Activated T-cell treated with anti-CD3 and anti-CD28 coated beads, Interleukin-2, amount 50 U/mL, for 4 hours (primary cell): ENCODE measurements at regions not wholly inside any gene's neighbourhood (a gene's known extent, or its start where the extent isn't known, plus 50 kb on each side); places are given as distances from the start of the nearest gene placed in this dataset.
"Not testable (repeated sequence)": the region's sequence is repeated elsewhere in the genome, so short reads cannot be mapped to it uniquely, and the experiment has no call there.

Experiments
- ATAC-seq, 2 donors: fragments of 200-7000 bp; cut with Tn5 transposase; one replicate each; pipeline ENCODE4 v1.10.0; 2021
- DNase-seq: peaks from one replicate; pipeline ENCODE4 v3.0.0-alpha.2; 2020
- H3K27me3 Mint-ChIP-seq: one replicate; pipeline ENCODE4 v1.8.0; 2021; ENCODE audit warnings: low read depth, mixed read lengths
- H3K36me3 Mint-ChIP-seq: one replicate; pipeline ENCODE4 v1.8.0; 2022; ENCODE audit warnings: mixed read lengths; ENCODE audit not compliant: insufficient read depth
- H3K4me1 Mint-ChIP-seq: one replicate; pipeline ENCODE4 v1.8.0; 2021; ENCODE audit warnings: low read depth, mixed read lengths
- H3K4me3 Mint-ChIP-seq: one replicate; pipeline ENCODE4 v1.8.0; 2021; ENCODE audit warnings: mild to moderate bottlenecking, moderate library complexity, mixed read lengths
- H3K9me3 Mint-ChIP-seq: one replicate; pipeline ENCODE4 v1.8.0; 2021; ENCODE audit warnings: mixed read lengths

GRCh38 chr5:117587111-117587510, 1012.5 kb upstream of the SEMA6A start:
- Mint-ChIP-seq H3K9me3 (no peaks in the 10 kb centered on the region), H3K4me3 (no peak overlapping the region), H3K4me1 (no peaks in the 10 kb centered on the region), H3K27me3 (no peaks in the 10 kb centered on the region), H3K36me3 (no peaks in the 10 kb centered on the region)
- DNase-seq (no peak), ATAC-seq (no peak)

- H3K4me3 Mint-ChIP-seq, result no peak overlapping the region
Measured at GRCh38 chr5:117568622-117569021, 994.0 kb upstream of the SEMA6A start.

GRCh38 chr5:117568126-117568525, 993.5 kb upstream of the SEMA6A start:
- DNase-seq (no peak), ATAC-seq (no peak)
- Mint-ChIP-seq H3K4me3 (no peak overlapping the region), H3K4me1 (no peaks in the 10 kb centered on the region), H3K27me3 (no peaks in the 10 kb centered on the region), H3K36me3 (no peaks in the 10 kb centered on the region), H3K9me3 (peaks cover 2% of the 10 kb centered on the region)

More at GRCh38 chr5:117568622-117569021, 994.0 kb upstream of the SEMA6A start:
- Mint-ChIP-seq H3K27me3 (no peaks in the 10 kb centered on the region), H3K4me1 (no peaks in the 10 kb centered on the region), H3K9me3 (peaks cover 2% of the 10 kb centered on the region), H3K36me3 (no peaks in the 10 kb centered on the region)
- ATAC-seq, result no peak
- no peak for DNase-seq

GRCh38 chr5:117562647-117563046, 988.0 kb upstream of the SEMA6A start:
- no peaks in the 10 kb centered on the region for H3K4me1 Mint-ChIP-seq
- H3K27me3 Mint-ChIP-seq, result no peaks in the 10 kb centered on the region
- ATAC-seq (no peak), DNase-seq (no peak)
- no peak overlapping the region for H3K4me3 Mint-ChIP-seq
- no peaks in the 10 kb centered on the region for H3K9me3 Mint-ChIP-seq
- H3K36me3 Mint-ChIP-seq, result no peaks in the 10 kb centered on the region

- Mint-ChIP-seq H3K36me3 (no peaks in the 10 kb centered on the region), H3K4me3 (no peak overlapping the region), H3K27me3 (no peaks in the 10 kb centered on the region), H3K9me3 (no peaks in the 10 kb centered on the region), H3K4me1 (no peaks in the 10 kb centered on the region)
- ATAC-seq (no peak), DNase-seq (no peak)
Measured at GRCh38 chr5:117561531-117561930, 986.9 kb upstream of the SEMA6A start.

- Mint-ChIP-seq H3K4me3 (no peak overlapping the region), H3K27me3 (no peaks in the 10 kb centered on the region), H3K9me3 (peaks cover 4% of the 10 kb centered on the region), H3K4me1 (no peaks in the 10 kb centered on the region), H3K36me3 (no peaks in the 10 kb centered on the region)
- ATAC-seq (no peak), DNase-seq (no peak)
Measured at GRCh38 chr5:117559005-117559844, 984.6 kb upstream of the SEMA6A start.

GRCh38 chr5:117551236-117551635, 976.6 kb upstream of the SEMA6A start:
- peaks cover 4% of the 10 kb centered on the region for H3K9me3 Mint-ChIP-seq

GRCh38 chr5:117547192-117547591, 972.6 kb upstream of the SEMA6A start:
- H3K36me3 Mint-ChIP-seq, result no peaks in the 10 kb centered on the region
- no peak for ATAC-seq
- H3K4me1 Mint-ChIP-seq, result no peaks in the 10 kb centered on the region

More at GRCh38 chr5:117551236-117551635, 976.6 kb upstream of the SEMA6A start:
- no peak overlapping the region for H3K4me3 Mint-ChIP-seq
- no peaks in the 10 kb centered on the region for H3K36me3 Mint-ChIP-seq
- ATAC-seq (no peak), DNase-seq (no peak)
- no peaks in the 10 kb centered on the region for H3K4me1 Mint-ChIP-seq
- no peaks in the 10 kb centered on the region for H3K27me3 Mint-ChIP-seq

GRCh38 chr5:117539692-117540091, 965.1 kb upstream of the SEMA6A start:
- no peaks in the 10 kb centered on the region for H3K27me3 Mint-ChIP-seq
- no peak for ATAC-seq
- peaks cover 11% of the 10 kb centered on the region for H3K9me3 Mint-ChIP-seq
- H3K4me1 Mint-ChIP-seq, result no peaks in the 10 kb centered on the region
- no peak for DNase-seq
- no peak overlapping the region for H3K4me3 Mint-ChIP-seq
- no peaks in the 10 kb centered on the region for H3K36me3 Mint-ChIP-seq

More at GRCh38 chr5:117547192-117547591, 972.6 kb upstream of the SEMA6A start:
- peaks cover 3% of the 10 kb centered on the region for H3K9me3 Mint-ChIP-seq
- no peak for DNase-seq
- no peak overlapping the region for H3K4me3 Mint-ChIP-seq
- no peaks in the 10 kb centered on the region for H3K27me3 Mint-ChIP-seq

GRCh38 chr5:117533792-117534191, 959.2 kb upstream of the SEMA6A start:
- ATAC-seq (no peak), DNase-seq (no peak)
- Mint-ChIP-seq H3K4me1 (no peaks in the 10 kb centered on the region), H3K36me3 (no peaks in the 10 kb centered on the region), H3K27me3 (no peaks in the 10 kb centered on the region), H3K4me3 (no peak overlapping the region), H3K9me3 (no peaks in the 10 kb centered on the region)

GRCh38 chr5:117533051-117533670, 958.5 kb upstream of the SEMA6A start:
- not testable (repeated sequence) for H3K9me3 Mint-ChIP-seq, DNase-seq, H3K27me3 Mint-ChIP-seq, H3K4me3 Mint-ChIP-seq, H3K36me3 Mint-ChIP-seq, H3K4me1 Mint-ChIP-seq, ATAC-seq

- no peaks in the 10 kb centered on the region for H3K36me3 Mint-ChIP-seq
- H3K27me3 Mint-ChIP-seq, result no peaks in the 10 kb centered on the region
- no peak for DNase-seq
- H3K9me3 Mint-ChIP-seq, result peaks cover 6% of the 10 kb centered on the region
- H3K4me1 Mint-ChIP-seq, result no peaks in the 10 kb centered on the region
- ATAC-seq, result no peak
- no peak overlapping the region for H3K4me3 Mint-ChIP-seq
Measured at GRCh38 chr5:117519957-117520500, 945.4 kb upstream of the SEMA6A start.

GRCh38 chr5:117504305-117504704, 929.7 kb upstream of the SEMA6A start:
- DNase-seq, result no peak
- H3K27me3 Mint-ChIP-seq, result no peaks in the 10 kb centered on the region
- ATAC-seq, result no peak
- no peaks in the 10 kb centered on the region for H3K36me3 Mint-ChIP-seq
- H3K9me3 Mint-ChIP-seq, result peaks cover 15% of the 10 kb centered on the region
- no peak overlapping the region for H3K4me3 Mint-ChIP-seq
- no peaks in the 10 kb centered on the region for H3K4me1 Mint-ChIP-seq

- no peak overlapping the region for H3K4me3 Mint-ChIP-seq
- ATAC-seq (no peak), DNase-seq (no peak)
- no peaks in the 10 kb centered on the region for H3K27me3 Mint-ChIP-seq
- peaks cover 10% of the 10 kb centered on the region for H3K9me3 Mint-ChIP-seq
- H3K4me1 Mint-ChIP-seq, result no peaks in the 10 kb centered on the region
- H3K36me3 Mint-ChIP-seq, result no peaks in the 10 kb centered on the region
Measured at GRCh38 chr5:117497601-117498000, 923.0 kb upstream of the SEMA6A start.

- Mint-ChIP-seq H3K36me3 (no peaks in the 10 kb centered on the region), H3K4me3 (no peak overlapping the region), H3K9me3 (peaks cover 8% of the 10 kb centered on the region), H3K4me1 (no peaks in the 10 kb centered on the region), H3K27me3 (no peaks in the 10 kb centered on the region)
- DNase-seq (no peak), ATAC-seq (no peak)
Measured at GRCh38 chr5:117496801-117497200, 922.2 kb upstream of the SEMA6A start.
